LNCAP (cell line): ENCODE measurements at regions not wholly inside any gene's neighbourhood (a gene's known extent, or its start where the extent isn't known, plus 50 kb on each side); places are given as distances from the start of the nearest gene placed in this dataset.

Experiments used
- CTCF ChIP-seq: fragments of 450-650 bp; IDR thresholded peaks from 2 replicates; pipeline ENCODE4 v1.5.1; 2017; ENCODE audit warnings: mild to moderate bottlenecking

GRCh38 chr10:63972949-63973827 lies 452.0 kb downstream of the REEP3 start:
- TF ChIP-seq CTCF, result no peak

GRCh38 chr10:63976538-63976937 lies 455.3 kb downstream of the REEP3 start:
- peak; percentile 65 for TF ChIP-seq CTCF

- TF ChIP-seq CTCF, result peak; percentile 79
These were observed 456.2 kb downstream of the REEP3 start for GRCh38 chr10:63977329-63977923.

- TF ChIP-seq CTCF, result no peak
These were observed 465.3 kb downstream of the REEP3 start for GRCh38 chr10:63986536-63986935.

- peak; percentile 31; the same call in 1 of the 2 replicates for TF ChIP-seq CTCF
These were observed 466.0 kb downstream of the REEP3 start for GRCh38 chr10:63987212-63987611.

- TF ChIP-seq CTCF, result no peak
These were observed 473.2 kb downstream of the REEP3 start for GRCh38 chr10:63994371-63994770.

GRCh38 chr10:64007157-64007556 lies 486.0 kb downstream of the REEP3 start:
- no peak for TF ChIP-seq CTCF
